ENCODE measurements at regions not wholly inside any gene's neighbourhood (a gene's known extent, or its start where the extent isn't known, plus 50 kb on each side); places are given as distances from the start of the nearest gene placed in this dataset.

- H3K36me3 ChIP-seq (ENCODE audit: control insufficient read depth, insufficient read depth, low read length), result no peaks in the 10 kb centered on the region
- H3K4me1 ChIP-seq (ENCODE audit: control insufficient read depth, insufficient read depth, low read length), result no peaks in the 10 kb centered on the region
- no peak overlapping the region for H3K4me3 ChIP-seq (ENCODE audit: low read length)
- H3K9me3 ChIP-seq (ENCODE audit: control insufficient read depth, low read length), result no peaks in the 10 kb centered on the region
- H3K9ac ChIP-seq (ENCODE audit: low read length), result no peak overlapping the region
- no peaks in the 10 kb centered on the region for H3K27me3 ChIP-seq (ENCODE audit: control insufficient read depth, insufficient read depth, low read length)
Measured at GRCh38 chr2:217703102-217703501, 299.7 kb downstream of the TNS1 start.

DNA sequence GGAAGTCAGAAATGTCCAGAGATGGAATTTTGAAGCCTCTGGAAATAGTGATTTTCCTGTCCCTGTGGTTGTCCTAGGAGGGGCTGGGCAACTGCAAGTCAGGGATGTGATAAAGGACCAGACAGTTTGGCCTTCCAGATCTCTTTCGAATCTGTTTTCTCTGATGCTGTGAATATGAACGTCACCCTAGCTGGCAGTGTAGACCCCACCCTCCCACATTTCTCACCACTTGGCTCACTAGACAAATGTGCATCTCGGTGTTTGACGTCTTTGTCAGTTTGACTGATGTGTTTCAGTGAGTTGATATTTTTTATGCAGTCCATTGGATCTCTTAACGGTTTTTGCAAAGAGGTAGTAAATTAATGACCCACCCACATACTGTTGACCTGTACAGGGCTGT, 301.2 kb downstream of the TNS1 start:
- Histone ChIP-seq H3K9ac (ENCODE audit: low read length) (no peak overlapping the region), H3K4me3 (ENCODE audit: low read length) (no peak overlapping the region), H3K36me3 (ENCODE audit: control insufficient read depth, insufficient read depth, low read length) (no peaks in the 10 kb centered on the region), H3K4me1 (ENCODE audit: control insufficient read depth, insufficient read depth, low read length) (no peaks in the 10 kb centered on the region), H3K27me3 (ENCODE audit: control insufficient read depth, insufficient read depth, low read length) (no peaks in the 10 kb centered on the region), H3K9me3 (ENCODE audit: control insufficient read depth, low read length) (no peaks in the 10 kb centered on the region)

GRCh38 chr2:217698691-217699090, 304.1 kb downstream of the TNS1 start:
- Histone ChIP-seq H3K27me3 (ENCODE audit: control insufficient read depth, insufficient read depth, low read length) (no peaks in the 10 kb centered on the region), H3K9ac (ENCODE audit: low read length) (no peak overlapping the region), H3K9me3 (ENCODE audit: control insufficient read depth, low read length) (no peaks in the 10 kb centered on the region), H3K4me1 (ENCODE audit: control insufficient read depth, insufficient read depth, low read length) (no peaks in the 10 kb centered on the region), H3K4me3 (ENCODE audit: low read length) (no peak overlapping the region), H3K36me3 (ENCODE audit: control insufficient read depth, insufficient read depth, low read length) (no peaks in the 10 kb centered on the region)

GRCh38 chr2:217695033-217695520, 307.7 kb downstream of the TNS1 start:
- Histone ChIP-seq H3K9me3 (ENCODE audit: control insufficient read depth, low read length) (no peaks in the 10 kb centered on the region), H3K9ac (ENCODE audit: low read length) (no peak overlapping the region), H3K4me3 (ENCODE audit: low read length) (no peak overlapping the region), H3K36me3 (ENCODE audit: control insufficient read depth, insufficient read depth, low read length) (no peaks in the 10 kb centered on the region), H3K27me3 (ENCODE audit: control insufficient read depth, insufficient read depth, low read length) (no peaks in the 10 kb centered on the region), H3K4me1 (ENCODE audit: control insufficient read depth, insufficient read depth, low read length) (no peaks in the 10 kb centered on the region)

GRCh38 chr2:217694291-217694690, 308.5 kb downstream of the TNS1 start:
- H3K36me3 ChIP-seq (ENCODE audit: control insufficient read depth, insufficient read depth, low read length), result no peaks in the 10 kb centered on the region
- no peak overlapping the region for H3K9ac ChIP-seq (ENCODE audit: low read length)
- H3K9me3 ChIP-seq (ENCODE audit: control insufficient read depth, low read length), result no peaks in the 10 kb centered on the region
- H3K4me1 ChIP-seq (ENCODE audit: control insufficient read depth, insufficient read depth, low read length), result no peaks in the 10 kb centered on the region
- H3K27me3 ChIP-seq (ENCODE audit: control insufficient read depth, insufficient read depth, low read length), result no peaks in the 10 kb centered on the region
- no peak overlapping the region for H3K4me3 ChIP-seq (ENCODE audit: low read length)

GRCh38 chr2:217693363-217693762, 309.4 kb downstream of the TNS1 start:
- H3K4me3 ChIP-seq (ENCODE audit: low read length), result no peak overlapping the region
- H3K36me3 ChIP-seq (ENCODE audit: control insufficient read depth, insufficient read depth, low read length), result no peaks in the 10 kb centered on the region
- no peak overlapping the region for H3K9ac ChIP-seq (ENCODE audit: low read length)
- no peaks in the 10 kb centered on the region for H3K4me1 ChIP-seq (ENCODE audit: control insufficient read depth, insufficient read depth, low read length)
- H3K27me3 ChIP-seq (ENCODE audit: control insufficient read depth, insufficient read depth, low read length), result no peaks in the 10 kb centered on the region
- no peaks in the 10 kb centered on the region for H3K9me3 ChIP-seq (ENCODE audit: control insufficient read depth, low read length)

- Histone ChIP-seq H3K9me3 (ENCODE audit: control insufficient read depth, low read length) (no peaks in the 10 kb centered on the region), H3K36me3 (ENCODE audit: control insufficient read depth, insufficient read depth, low read length) (no peaks in the 10 kb centered on the region), H3K9ac (ENCODE audit: low read length) (no peak overlapping the region), H3K4me3 (ENCODE audit: low read length) (no peak overlapping the region), H3K27me3 (ENCODE audit: control insufficient read depth, insufficient read depth, low read length) (no peaks in the 10 kb centered on the region), H3K4me1 (ENCODE audit: control insufficient read depth, insufficient read depth, low read length) (no peaks in the 10 kb centered on the region)
Measured at GRCh38 chr2:217691920-217692666, 310.7 kb downstream of the TNS1 start.

- H3K9ac ChIP-seq (ENCODE audit: low read length), result no peak overlapping the region
- H3K27me3 ChIP-seq (ENCODE audit: control insufficient read depth, insufficient read depth, low read length), result no peaks in the 10 kb centered on the region
- no peaks in the 10 kb centered on the region for H3K4me1 ChIP-seq (ENCODE audit: control insufficient read depth, insufficient read depth, low read length)
- H3K9me3 ChIP-seq (ENCODE audit: control insufficient read depth, low read length), result no peaks in the 10 kb centered on the region
- H3K36me3 ChIP-seq (ENCODE audit: control insufficient read depth, insufficient read depth, low read length), result no peaks in the 10 kb centered on the region
- H3K4me3 ChIP-seq (ENCODE audit: low read length), result no peak overlapping the region
Measured at GRCh38 chr2:217691516-217691915, 311.3 kb downstream of the TNS1 start.

DNA sequence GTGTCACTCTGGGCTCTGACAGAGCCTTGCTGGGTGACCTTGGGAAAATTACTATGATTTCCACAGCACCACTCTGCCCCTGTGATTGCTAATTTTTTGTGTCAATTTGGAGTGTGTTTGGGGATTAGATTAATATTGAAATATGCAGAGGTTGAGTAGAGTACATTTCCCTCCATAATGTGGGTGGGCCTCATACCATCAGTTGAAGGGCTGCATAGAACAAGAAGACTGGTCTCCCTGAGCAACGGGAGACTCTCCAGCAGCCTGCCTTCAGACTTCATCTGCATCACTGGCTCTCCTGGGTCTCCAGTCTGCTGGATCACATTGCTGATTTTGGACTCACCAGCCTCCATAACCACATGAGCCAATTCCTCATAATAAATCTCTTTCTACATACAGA, 313.7 kb downstream of the TNS1 start:
- Histone ChIP-seq H3K9ac (ENCODE audit: low read length) (no peak overlapping the region), H3K36me3 (ENCODE audit: control insufficient read depth, insufficient read depth, low read length) (no peaks in the 10 kb centered on the region), H3K9me3 (ENCODE audit: control insufficient read depth, low read length) (no peaks in the 10 kb centered on the region), H3K4me3 (ENCODE audit: low read length) (no peak overlapping the region), H3K27me3 (ENCODE audit: control insufficient read depth, insufficient read depth, low read length) (no peaks in the 10 kb centered on the region), H3K4me1 (ENCODE audit: control insufficient read depth, insufficient read depth, low read length) (peaks cover 4% of the 10 kb centered on the region)

DNA sequence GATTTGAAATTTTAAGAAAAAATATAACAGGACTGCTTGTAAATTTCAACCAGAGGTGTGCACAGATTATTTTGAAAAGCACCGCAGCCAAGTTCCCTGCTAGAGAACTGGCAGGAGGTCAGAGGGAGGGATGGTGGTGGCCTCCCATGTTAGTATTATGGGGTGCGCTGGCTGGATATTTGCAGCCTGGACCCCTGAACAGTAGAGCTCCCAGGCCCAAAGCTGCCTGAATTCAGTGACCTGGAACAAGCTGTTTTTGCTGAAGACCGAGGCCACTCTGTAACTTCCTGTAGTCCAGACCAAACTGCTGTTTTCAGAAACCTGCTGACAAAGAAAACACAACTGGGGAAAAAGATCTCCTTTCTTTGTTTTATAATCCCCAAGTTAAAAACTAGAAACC, 314.3 kb downstream of the TNS1 start:
- H3K4me1 ChIP-seq (ENCODE audit: control insufficient read depth, insufficient read depth, low read length), result peaks cover 4% of the 10 kb centered on the region
- H3K4me3 ChIP-seq (ENCODE audit: low read length), result no peak overlapping the region
- H3K27me3 ChIP-seq (ENCODE audit: control insufficient read depth, insufficient read depth, low read length), result no peaks in the 10 kb centered on the region
- H3K36me3 ChIP-seq (ENCODE audit: control insufficient read depth, insufficient read depth, low read length), result no peaks in the 10 kb centered on the region
- no peak overlapping the region for H3K9ac ChIP-seq (ENCODE audit: low read length)
- no peaks in the 10 kb centered on the region for H3K9me3 ChIP-seq (ENCODE audit: control insufficient read depth, low read length)

DNA sequence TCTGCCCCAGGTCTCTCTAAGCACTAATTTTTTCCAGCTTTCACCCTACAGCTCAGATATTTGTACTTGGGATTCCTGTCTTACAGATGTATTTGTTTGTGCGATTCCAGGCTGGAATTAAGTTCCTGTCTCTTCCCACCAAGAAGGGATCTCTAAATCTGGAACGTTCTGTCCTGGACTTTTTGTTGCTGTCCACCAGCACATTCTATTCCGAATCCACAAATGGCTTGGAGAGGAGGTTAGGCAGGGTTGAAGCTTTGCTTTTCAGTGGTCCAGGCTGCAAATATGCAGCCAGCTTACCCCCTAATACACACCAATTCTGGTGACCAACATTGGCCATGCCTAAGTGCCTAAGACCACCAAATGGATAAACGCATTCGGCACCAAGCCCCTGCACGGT, 315.0 kb downstream of the TNS1 start:
- Histone ChIP-seq H3K36me3 (ENCODE audit: control insufficient read depth, insufficient read depth, low read length) (no peaks in the 10 kb centered on the region), H3K9me3 (ENCODE audit: control insufficient read depth, low read length) (no peaks in the 10 kb centered on the region), H3K9ac (ENCODE audit: low read length) (no peak overlapping the region), H3K4me1 (ENCODE audit: control insufficient read depth, insufficient read depth, low read length) (peaks cover 4% of the 10 kb centered on the region), H3K27me3 (ENCODE audit: control insufficient read depth, insufficient read depth, low read length) (no peaks in the 10 kb centered on the region), H3K4me3 (ENCODE audit: low read length) (no peak overlapping the region)

GRCh38 chr2:217685255-217685605, 317.6 kb downstream of the TNS1 start:
- H3K36me3 ChIP-seq (ENCODE audit: control insufficient read depth, insufficient read depth, low read length), result no peaks in the 10 kb centered on the region
- peaks cover 4% of the 10 kb centered on the region for H3K4me1 ChIP-seq (ENCODE audit: control insufficient read depth, insufficient read depth, low read length)
- H3K4me3 ChIP-seq (ENCODE audit: low read length), result no peak overlapping the region
- no peaks in the 10 kb centered on the region for H3K27me3 ChIP-seq (ENCODE audit: control insufficient read depth, insufficient read depth, low read length)
- H3K9ac ChIP-seq (ENCODE audit: low read length), result no peak overlapping the region
- H3K9me3 ChIP-seq (ENCODE audit: control insufficient read depth, low read length), result no peaks in the 10 kb centered on the region
